AG09319 (cell line): ENCODE measurements at regions not wholly inside any gene's neighbourhood (a gene's known extent, or its start where the extent isn't known, plus 50 kb on each side); places are given as distances from the start of the nearest gene placed in this dataset.

Experiments
- DNase-seq: peaks from one replicate; pipeline ENCODE4 v3.0.0-alpha.2; 2010; ENCODE audit warnings: low read depth; ENCODE audit errors: extremely low read depth
- TF ChIP-seq, protein P1 (sequence below): IDR thresholded peaks from 2 replicates; pipeline ENCODE4 v1.5.1; 2011; ENCODE audit warnings: low read depth, mild to moderate bottlenecking, inconsistent platforms, low read length, moderate library complexity

DNA sequence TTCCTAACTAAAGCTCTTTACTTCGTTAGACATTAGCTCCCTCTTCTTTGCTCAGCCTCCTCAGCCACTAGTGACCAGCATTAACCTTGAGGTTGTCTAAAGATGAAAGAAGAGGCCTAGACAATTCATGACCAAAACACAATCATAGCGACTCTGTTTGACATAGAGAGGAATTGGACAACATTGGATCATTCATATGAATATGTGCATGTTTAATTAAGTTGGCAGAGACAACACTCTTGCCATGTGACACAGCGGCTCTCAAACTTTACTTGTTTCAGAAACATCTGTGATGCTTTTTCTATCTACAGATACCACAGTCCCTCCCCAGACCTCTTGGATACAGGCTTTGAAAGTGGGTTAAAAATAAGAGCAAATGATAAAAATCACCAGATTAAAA, 81.7 kb downstream of the LINC00237 start:
- TF ChIP-seq, protein P1, sequence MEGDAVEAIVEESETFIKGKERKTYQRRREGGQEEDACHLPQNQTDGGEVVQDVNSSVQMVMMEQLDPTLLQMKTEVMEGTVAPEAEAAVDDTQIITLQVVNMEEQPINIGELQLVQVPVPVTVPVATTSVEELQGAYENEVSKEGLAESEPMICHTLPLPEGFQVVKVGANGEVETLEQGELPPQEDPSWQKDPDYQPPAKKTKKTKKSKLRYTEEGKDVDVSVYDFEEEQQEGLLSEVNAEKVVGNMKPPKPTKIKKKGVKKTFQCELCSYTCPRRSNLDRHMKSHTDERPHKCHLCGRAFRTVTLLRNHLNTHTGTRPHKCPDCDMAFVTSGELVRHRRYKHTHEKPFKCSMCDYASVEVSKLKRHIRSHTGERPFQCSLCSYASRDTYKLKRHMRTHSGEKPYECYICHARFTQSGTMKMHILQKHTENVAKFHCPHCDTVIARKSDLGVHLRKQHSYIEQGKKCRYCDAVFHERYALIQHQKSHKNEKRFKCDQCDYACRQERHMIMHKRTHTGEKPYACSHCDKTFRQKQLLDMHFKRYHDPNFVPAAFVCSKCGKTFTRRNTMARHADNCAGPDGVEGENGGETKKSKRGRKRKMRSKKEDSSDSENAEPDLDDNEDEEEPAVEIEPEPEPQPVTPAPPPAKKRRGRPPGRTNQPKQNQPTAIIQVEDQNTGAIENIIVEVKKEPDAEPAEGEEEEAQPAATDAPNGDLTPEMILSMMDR, result no peak
- no peak for DNase-seq

DNA sequence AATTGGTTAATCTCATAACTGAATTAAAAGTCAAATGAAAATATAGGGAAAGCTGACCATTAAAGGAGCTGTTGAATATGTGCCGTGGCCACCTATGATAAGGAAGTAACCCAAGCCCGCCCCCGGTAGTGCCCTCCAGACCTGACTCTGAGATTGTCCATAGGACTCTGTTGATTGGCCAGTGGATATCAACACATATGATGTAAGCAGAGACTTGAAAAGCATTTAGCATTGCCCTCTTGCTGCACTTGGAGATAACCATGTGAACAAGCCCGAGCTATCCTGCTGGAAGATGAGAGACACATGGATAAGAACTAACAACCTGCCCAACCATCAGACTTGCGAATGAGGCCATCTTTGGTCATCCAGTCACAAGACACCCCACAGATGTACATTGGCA, 83.2 kb downstream of the LINC00237 start:
- DNase-seq, result no peak
- TF ChIP-seq, protein P1, result no peak

DNA sequence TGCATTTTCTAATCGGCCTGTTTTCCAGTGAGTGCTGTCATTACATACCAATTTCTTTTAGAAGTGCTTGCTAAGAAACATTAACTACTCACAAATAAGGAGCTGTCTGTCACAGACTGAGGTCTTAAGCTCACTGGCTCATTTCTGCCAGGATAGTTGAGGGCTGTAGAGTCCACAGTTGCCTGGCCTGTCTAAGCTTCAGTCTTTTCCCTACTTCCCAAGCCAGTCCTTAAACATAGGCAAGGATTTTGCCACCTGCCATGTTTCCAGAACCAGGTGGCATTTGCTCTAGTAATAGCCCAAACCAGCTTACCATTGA, 84.7 kb downstream of the LINC00237 start:
- TF ChIP-seq, protein P1, result no peak
- DNase-seq, result no peak

DNA sequence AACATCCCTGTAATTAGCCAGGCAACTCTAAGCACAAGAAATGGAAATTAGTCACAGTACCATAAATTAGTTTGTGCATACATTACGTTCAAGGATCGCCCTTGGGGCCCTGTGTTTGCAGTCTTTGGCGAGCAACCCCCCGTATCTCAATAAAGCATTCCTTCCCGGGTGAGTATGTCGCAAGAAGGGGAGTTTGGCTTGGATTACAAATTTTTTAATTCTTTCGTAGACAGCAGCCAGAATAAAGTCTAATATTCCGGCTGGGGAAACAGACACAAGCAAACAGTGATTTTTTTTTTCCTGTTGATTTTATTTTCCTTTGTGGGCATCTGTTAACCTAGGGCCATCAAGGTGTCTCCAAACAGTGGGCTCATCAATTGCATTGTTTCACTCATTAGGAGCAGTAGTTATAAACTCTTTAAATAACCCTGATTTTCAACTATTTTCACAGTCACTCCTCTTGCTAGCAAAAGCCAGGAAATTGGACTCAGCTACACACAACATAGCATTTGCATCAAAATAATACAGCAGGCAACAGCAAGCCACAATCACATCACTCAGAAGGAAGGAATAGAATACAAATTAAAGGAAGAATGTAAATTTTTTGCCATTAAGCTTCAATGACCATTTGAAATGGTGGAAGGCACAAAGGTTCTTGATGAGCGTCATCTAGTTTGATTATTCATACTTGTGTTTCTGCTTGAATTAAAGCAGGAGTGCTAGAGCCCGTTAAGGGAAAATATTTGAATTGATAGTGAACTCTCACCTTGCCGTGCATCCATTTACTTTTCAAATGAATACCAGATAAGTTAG, 85.3 kb downstream of the LINC00237 start:
- TF ChIP-seq, protein P1, result no peak
- no peak for DNase-seq

DNA sequence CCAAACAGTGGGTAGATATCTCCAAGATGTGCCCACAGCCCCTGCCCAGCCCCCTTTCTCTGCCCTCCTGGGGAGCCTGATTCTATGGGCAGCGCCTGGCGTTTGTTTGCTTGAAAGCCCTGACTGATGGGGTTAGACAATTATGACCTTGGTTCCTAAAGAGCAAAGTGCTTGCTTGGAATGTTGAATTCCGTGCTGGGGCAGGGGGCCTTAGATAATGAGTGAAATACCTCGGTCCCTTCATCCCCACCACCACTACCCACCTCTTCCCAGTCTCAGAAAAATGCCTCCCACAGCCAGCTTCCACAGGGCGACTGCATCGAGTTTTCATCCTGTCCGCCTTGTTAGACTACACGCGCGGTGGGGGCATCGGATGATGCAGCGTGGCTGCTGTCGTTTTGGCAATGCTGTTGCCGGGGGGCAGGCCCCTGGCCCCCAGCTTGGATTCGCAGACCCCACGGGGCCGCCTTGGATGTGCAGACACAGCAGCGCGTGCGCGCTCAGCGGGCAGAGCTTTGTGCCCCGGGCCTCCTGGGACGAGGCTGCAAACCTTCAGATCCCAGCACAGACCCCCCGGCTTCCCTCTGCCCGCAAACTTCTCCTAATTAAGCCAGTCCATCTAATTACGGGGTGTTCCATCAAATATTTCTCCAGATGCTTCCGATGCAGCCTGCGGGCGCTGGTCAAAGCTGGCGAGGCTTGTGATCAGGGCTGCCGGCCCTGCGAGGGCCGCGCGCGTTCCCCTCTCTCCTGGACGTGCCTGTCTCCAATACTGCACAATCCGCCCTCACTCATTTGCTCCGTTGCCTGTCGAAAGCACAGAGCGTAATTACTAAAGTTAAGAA, 86.1 kb downstream of the LINC00237 start:
- TF ChIP-seq, protein P1, result no peak
- DNase-seq, result no peak

DNA sequence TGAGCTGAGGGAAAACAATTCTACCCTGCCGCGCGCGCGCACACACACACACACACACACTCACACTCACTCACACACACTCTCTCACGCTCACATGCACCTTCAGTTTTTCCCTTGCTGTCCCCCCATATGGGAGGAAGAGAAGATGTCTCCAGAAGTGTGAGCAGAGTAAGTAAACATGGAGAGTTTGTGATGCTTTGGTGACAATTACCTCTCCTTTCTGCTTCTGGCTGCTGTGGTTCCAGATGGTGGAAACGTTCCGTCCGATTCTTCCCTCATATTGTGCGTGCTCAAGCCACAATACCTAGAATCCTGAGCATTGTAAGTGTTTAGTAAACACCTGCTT, 86.7 kb downstream of the LINC00237 start:
- TF ChIP-seq, protein P1, result no peak
- no peak for DNase-seq

DNA sequence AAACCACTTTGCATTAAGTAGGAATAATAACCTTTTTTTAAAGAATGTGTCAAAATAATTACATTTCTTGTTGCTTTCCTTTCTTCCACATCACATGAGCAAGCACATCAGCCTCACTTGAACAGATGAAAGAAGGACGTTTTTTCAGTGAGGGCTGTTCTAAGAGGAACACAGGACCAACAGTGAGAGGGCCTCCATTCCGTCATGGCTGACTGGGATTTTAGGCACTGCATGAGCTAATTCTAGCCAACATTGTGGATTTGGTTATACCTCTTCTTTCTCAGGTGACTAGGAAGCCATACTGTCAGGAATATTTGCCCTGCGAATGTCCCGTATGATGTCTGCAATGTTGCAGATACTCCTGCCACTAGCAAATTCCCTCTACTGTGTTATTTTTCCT, 87.6 kb downstream of the LINC00237 start:
- TF ChIP-seq, protein P1, result no peak
- no peak for DNase-seq
